Keratinocyte (primary cell): ENCODE measurements at regions not wholly inside any gene's neighbourhood (a gene's known extent, or its start where the extent isn't known, plus 50 kb on each side); places are given as distances from the start of the nearest gene placed in this dataset.

Experiments used
- DNase-seq: peaks from one replicate; pipeline ENCODE4 v3.0.0-alpha.2; 2011; ENCODE audit warnings: low read depth, missing footprints, low spot score
- FAIRE-seq: peaks from 2 replicates; lab custom pipeline; 2011; peaks lifted over from hg19 to GRCh38; lab: Jason Lieb, UNC
- H2AFZ ChIP-seq: 2 replicates; pipeline ENCODE4 v1.6.0; 2012; ENCODE audit warnings: low read length, control low read depth, inconsistent platforms; ENCODE audit not compliant: control insufficient read depth
- H3K27ac ChIP-seq: 2 replicates; pipeline ENCODE4 v1.5.1; 2011; ENCODE audit warnings: low read length; ENCODE audit not compliant: control insufficient read depth, insufficient read depth
- H3K27me3 ChIP-seq: 3 replicates; pipeline ENCODE4 v1.6.0; 2011; ENCODE audit warnings: low read length; ENCODE audit not compliant: control insufficient read depth, insufficient read depth; ENCODE audit errors: extremely low read depth
- H3K36me3 ChIP-seq, 2 experiments: 2 replicates in 1 of 2; 3 replicates in 1 of 2; pipeline ENCODE4 v1.5.1; 2011; ENCODE audit warnings: low read length in 2 of 2, mild to moderate bottlenecking in 1 of 2; ENCODE audit not compliant: control insufficient read depth in 2 of 2, insufficient read depth in 2 of 2; ENCODE audit errors: extremely low read depth in 1 of 2
- H3K4me1 ChIP-seq: 3 replicates; pipeline ENCODE4 v1.5.1; 2011; ENCODE audit warnings: low read length; ENCODE audit not compliant: control insufficient read depth, insufficient read depth; ENCODE audit errors: extremely low read depth
- H3K4me2 ChIP-seq: 3 replicates; pipeline ENCODE4 v1.6.0; 2011; ENCODE audit warnings: low read depth, low read length; ENCODE audit not compliant: control insufficient read depth, insufficient read depth; ENCODE audit errors: extremely low read depth
- H3K4me3 ChIP-seq, 3 experiments: fragments of 200-600 bp in 1 of 3; sonication (generic) in 1 of 3; 2 replicates in 2 of 3; 3 replicates in 1 of 3; pipeline ENCODE4 v1.5.1; 2011 to 2016; ENCODE audit warnings: low read length in 3 of 3, mild to moderate bottlenecking in 3 of 3, control low read depth in 2 of 3, inconsistent platforms in 1 of 3, low read depth in 1 of 3, mixed read lengths in 1 of 3, mixed run types in 1 of 3, moderate library complexity in 1 of 3; ENCODE audit not compliant: control insufficient read depth in 2 of 3, insufficient read depth in 2 of 3; ENCODE audit errors: extremely low read depth in 1 of 3
- H3K79me2 ChIP-seq: 2 replicates; pipeline ENCODE4 v1.6.0; 2012; ENCODE audit warnings: low read length; ENCODE audit not compliant: control insufficient read depth, insufficient read depth
- H3K9ac ChIP-seq: 3 replicates; pipeline ENCODE4 v1.6.0; 2011; ENCODE audit warnings: low read length; ENCODE audit not compliant: control insufficient read depth, insufficient read depth; ENCODE audit errors: extremely low read depth
- H3K9me1 ChIP-seq: 3 replicates; pipeline ENCODE4 v1.6.0; 2011; ENCODE audit warnings: low read length; ENCODE audit not compliant: control insufficient read depth, insufficient read depth; ENCODE audit errors: extremely low read depth
- H3K9me3 ChIP-seq: 2 replicates; pipeline ENCODE4 v1.5.1; 2012; ENCODE audit warnings: low read depth, low read length; ENCODE audit not compliant: control insufficient read depth
- H4K20me1 ChIP-seq: 3 replicates; pipeline ENCODE4 v1.6.0; 2011; ENCODE audit warnings: low read length; ENCODE audit not compliant: control insufficient read depth, insufficient read depth; ENCODE audit errors: extremely low read depth
- CTCF ChIP-seq, 3 experiments: IDR thresholded peaks in 1 of 3; conservative IDR thresholded peaks in 1 of 3; optimal IDR thresholded peaks in 1 of 3; 2 replicates in 2 of 3; 3 replicates in 1 of 3; pipeline versions ENCODE3 to v1.5.1; 2011; ENCODE audit warnings: low read length in 3 of 3, mild to moderate bottlenecking in 3 of 3, moderate library complexity in 2 of 3, control low read depth in 1 of 3, inconsistent platforms in 1 of 3; ENCODE audit not compliant: insufficient read depth in 2 of 3; ENCODE audit errors: extremely low read depth in 1 of 3
- EZH2 ChIP-seq: IDR thresholded peaks from one replicate; pipeline ENCODE4 v1.6.1; 2012; ENCODE audit warnings: inconsistent platforms, mild to moderate bottlenecking, low read length, moderate library complexity
- dilution Hi-C: fragments of 300-500 bp; cut with MboI; formaldehyde crosslinking; loops from one replicate; pipeline ENCODE4 v1.7.0; 2020; ENCODE audit warnings: low sequenced_read_pairs; ENCODE audit not compliant: extremely low pct_ligation_motif_present

DNA sequence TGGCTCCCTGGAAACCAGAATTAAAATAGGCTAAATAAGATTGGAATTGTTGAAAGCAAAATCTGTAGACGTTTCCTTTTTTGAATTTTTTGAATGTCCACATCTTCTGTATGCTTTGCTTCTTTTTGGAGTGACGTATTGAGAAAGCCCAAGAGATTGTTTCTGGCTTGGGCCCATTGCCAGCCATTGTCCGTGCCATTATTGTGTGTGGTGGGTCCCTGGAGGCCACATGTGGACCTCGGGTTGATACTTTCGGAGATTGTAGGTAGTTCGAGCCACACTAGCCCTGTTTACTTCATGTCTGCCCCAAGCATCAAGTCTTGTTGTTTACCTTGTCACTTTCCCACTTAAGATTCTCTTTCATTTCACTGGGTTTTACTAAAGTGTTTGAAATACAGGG is 106.0 kb downstream of the PALM2AKAP2 start:
- Histone ChIP-seq H3K9me3 (no peaks in the 10 kb centered on the region), H3K27ac (no peak overlapping the region), H3K9ac (no peak overlapping the region), H2AFZ (no peak overlapping the region), H3K4me3 (no peak overlapping the region), H3K79me2 (no peaks in the 10 kb centered on the region), H3K36me3 (no peaks in the 10 kb centered on the region), H3K4me1 (peaks cover 37% of the 10 kb centered on the region), H4K20me1 (no peaks in the 10 kb centered on the region), H3K27me3 (no peaks in the 10 kb centered on the region), H3K4me2 (peak overlapping the region; percentile 19), H3K9me1 (no peaks in the 10 kb centered on the region)
- no peak for TF ChIP-seq CTCF (optimal IDR thresholded peaks at IDR 0.05 in 1 of 3, IDR thresholded peaks at IDR 0.05 in 1 of 3, conservative IDR thresholded peaks at IDR 0.05 in 1 of 3; ENCODE audit: extremely low read depth in 1 of 3, insufficient read depth in 2 of 3, low read length in 3 of 3)
- dilution Hi-C loops = no loop called here
- no peak for FAIRE-seq
- no peak for DNase-seq

DNA sequence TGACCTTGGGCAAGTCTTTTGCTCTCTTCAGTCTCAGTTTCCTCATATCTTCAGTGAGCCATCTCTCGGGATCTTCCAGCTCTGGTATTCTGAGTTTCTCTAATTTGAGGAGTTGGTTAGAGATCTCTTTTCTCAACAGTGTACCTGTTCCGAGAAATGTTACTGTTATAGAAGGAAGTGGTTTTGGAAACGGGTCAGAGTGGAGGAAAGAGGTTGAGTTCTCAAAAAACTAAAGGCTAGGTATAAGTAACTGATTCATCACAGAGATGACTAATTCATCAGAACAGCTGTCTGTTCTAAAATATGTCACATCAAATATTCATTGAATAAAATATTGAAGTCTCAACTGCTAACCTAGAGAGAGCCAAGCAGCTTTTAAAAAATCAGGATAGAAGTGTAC is 106.6 kb downstream of the PALM2AKAP2 start:
- Histone ChIP-seq H3K79me2 (no peaks in the 10 kb centered on the region), H3K36me3 (no peaks in the 10 kb centered on the region), H2AFZ (no peak overlapping the region), H3K4me2 (peak overlapping the region; percentile 19), H3K9me3 (no peaks in the 10 kb centered on the region), H3K4me3 (no peak overlapping the region), H3K4me1 (peaks cover 37% of the 10 kb centered on the region), H3K27me3 (no peaks in the 10 kb centered on the region), H3K27ac (peak overlapping the region; percentile 29), H3K9ac (no peak overlapping the region), H3K9me1 (no peaks in the 10 kb centered on the region), H4K20me1 (no peaks in the 10 kb centered on the region)
- dilution Hi-C loops = no loop called here
- DNase-seq (peak; percentile 21), FAIRE-seq (peak; percentile 80)
- no peak for TF ChIP-seq EZH2
- TF ChIP-seq CTCF (optimal IDR thresholded peaks at IDR 0.05 in 1 of 3, IDR thresholded peaks at IDR 0.05 in 1 of 3, conservative IDR thresholded peaks at IDR 0.05 in 1 of 3; ENCODE audit: extremely low read depth in 1 of 3, insufficient read depth in 2 of 3, low read length in 3 of 3) = no peak
